SK-N-SH (cell line): ENCODE measurements at regions not wholly inside any gene's neighbourhood (a gene's known extent, or its start where the extent isn't known, plus 50 kb on each side); places are given as distances from the start of the nearest gene placed in this dataset.

Experiments used
- CTCF ChIP-seq: fragments of 200-600 bp; sonication (generic); IDR thresholded peaks from 2 replicates; pipeline ENCODE4 v1.6.1; 2017; ENCODE audit warnings: antibody characterized with exemption, mild to moderate bottlenecking, moderate library complexity
- MEF2A ChIP-seq: IDR thresholded peaks from 2 replicates; pipeline ENCODE4 v1.4.0; 2012; ENCODE audit warnings: low read depth, borderline replicate concordance

GRCh38 chr4:78684325-78685079 lies 91.6 kb upstream of the BMP2K start:
- TF ChIP-seq CTCF (no peak), MEF2A (no peak)
